ENCODE measurements at regions not wholly inside any gene's neighbourhood (a gene's known extent, or its start where the extent isn't known, plus 50 kb on each side); places are given as distances from the start of the nearest gene placed in this dataset.

- Histone ChIP-seq H3K4me3 (ENCODE audit: insufficient read depth, low read depth, low read length) (no peak overlapping the region), H3K14ac (replicated peaks; ENCODE audit: low read depth, low read length) (no peak overlapping the region)
- no peak for DNase-seq
Measured at GRCh38 chr14:66109426-66109825, 376.7 kb upstream of the CCDC196 start.

More at GRCh38 chr14:66109426-66109825, 376.7 kb upstream of the CCDC196 start:
- peaks cover 20% of the 10 kb centered on the region; the same call in 1 of the 2 replicates for H3K9me3 ChIP-seq (ENCODE audit: control insufficient read depth, insufficient read depth, low read length)
- no peak overlapping the region for H3K4me2 ChIP-seq (ENCODE audit: low read depth, low read length)
- CTCF ChIA-PET: no interaction called here
- no peak overlapping the region for H2AK5ac ChIP-seq (ENCODE audit: low read depth, low read length)
- H4K5ac ChIP-seq (ENCODE audit: low read depth, low read length): no peak overlapping the region
- H3K79me1 ChIP-seq (ENCODE audit: low read depth in 1 of 2, low read length in 2 of 2): no peaks in the 10 kb centered on the region
- H3K4ac ChIP-seq (ENCODE audit: low read depth, low read length): no peak overlapping the region
- no peak overlapping the region for H3K18ac ChIP-seq (ENCODE audit: low read depth, low read length)
- no peak overlapping the region for H2BK5ac ChIP-seq (ENCODE audit: low read depth, low read length, poor library complexity, severe bottlenecking)
- ATAC-seq (ENCODE audit: low read depth): no peak
- H2BK15ac ChIP-seq (ENCODE audit: low read depth, low read length): no peak overlapping the region
- no peak overlapping the region for H2BK20ac ChIP-seq (ENCODE audit: low read depth, low read length)
- H3K36me3 ChIP-seq (ENCODE audit: control insufficient read depth, insufficient read depth, low read length): no peaks in the 10 kb centered on the region
- no peak overlapping the region for H3K56ac ChIP-seq (ENCODE audit: extremely low read depth, insufficient read depth, low read length)
- no peak overlapping the region for H2AFZ ChIP-seq (replicated peaks; ENCODE audit: low read length, poor library complexity)
- WGBS, 2 experiments (ENCODE audit: extremely low coverage in 2 of 2, insufficient read length in 1 of 2): no CpG with 5 or more reads among the region's 1 CpG
- no peak overlapping the region for H4K8ac ChIP-seq (ENCODE audit: low read depth in 2 of 2, low read length in 2 of 2)
- H2AK9ac ChIP-seq (replicated peaks; ENCODE audit: low read depth, low read length, poor library complexity): no peak overlapping the region
- in situ Hi-C loops (cut with MboI; ENCODE audit: low sequenced_read_pairs): no loop called here
- no peak overlapping the region for H3K9ac ChIP-seq (ENCODE audit: low read depth, low read length)
- dilution Hi-C loops (cut with HindIII; ENCODE audit: low sequenced_read_pairs, unreplicated experiment): no loop called here
- POLR2A ChIA-PET (ENCODE audit: unreplicated experiment): no interaction called here
- no peak overlapping the region for H2BK120ac ChIP-seq (ENCODE audit: low read depth, low read length)
- TF ChIP-seq MAZ (IDR thresholded peaks at IDR 0.05; ENCODE audit: borderline replicate concordance, low read depth, low read length) (no peak), RAD21 (IDR thresholded peaks at IDR 0.05; ENCODE audit: low read length) (no peak), NFE2L2 (IDR thresholded peaks at IDR 0.05; ENCODE audit: low read depth, low read length) (no peak), CHD1 (IDR thresholded peaks at IDR 0.05; ENCODE audit: low read depth, low read length) (no peak), RFX5 (IDR thresholded peaks at IDR 0.05; ENCODE audit: low read depth, low read length) (no peak), BHLHE40 (IDR thresholded peaks at IDR 0.05; ENCODE audit: low read depth, low read length) (no peak)
- H3K27me3 ChIP-seq (ENCODE audit: control insufficient read depth, insufficient read depth, low read length): no peaks in the 10 kb centered on the region
- no TSS peak for BruUV-seq (replicated peaks)
- intact Hi-C loops (cut with micrococcal nuclease): no loop called here
- no peak overlapping the region for H3K27ac ChIP-seq (ENCODE audit: insufficient read depth, low read length)
- no peaks in the 10 kb centered on the region for H4K20me1 ChIP-seq (ENCODE audit: insufficient read depth, low read length)
- no peaks in the 10 kb centered on the region for H3K9me1 ChIP-seq (ENCODE audit: insufficient read depth, low read length)
- H3K23ac ChIP-seq (ENCODE audit: low read depth, low read length): no peak overlapping the region
- no peak overlapping the region for H4K91ac ChIP-seq (ENCODE audit: insufficient read depth, low read depth, low read length)
- H3K4me1 ChIP-seq (ENCODE audit: control insufficient read depth, insufficient read depth, low read length): no peaks in the 10 kb centered on the region
